ENCODE measurements at regions not wholly inside any gene's neighbourhood (a gene's known extent, or its start where the extent isn't known, plus 50 kb on each side); places are given as distances from the start of the nearest gene placed in this dataset.

DNA sequence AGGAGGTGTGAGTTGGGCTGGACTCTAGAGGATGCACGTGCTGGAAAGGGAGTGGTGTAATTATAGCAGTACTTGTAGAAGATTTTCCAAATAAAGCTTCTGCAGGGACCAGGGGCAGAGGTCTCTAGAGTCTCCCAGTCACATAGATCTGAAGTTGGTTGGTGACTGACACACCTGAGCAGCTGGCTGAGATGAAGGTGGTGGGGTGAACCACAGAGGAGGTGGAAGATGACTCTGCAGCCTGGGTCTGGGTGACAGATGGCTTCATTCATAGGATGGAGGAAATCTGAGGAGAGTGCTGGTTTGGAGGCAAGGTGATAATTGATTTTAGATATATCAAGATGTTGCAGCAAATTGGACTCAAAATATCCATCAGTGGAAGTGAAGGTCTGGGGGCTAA lies 178.9 kb upstream of the IVNS1ABP start:
- DNase-seq: no peak

DNA sequence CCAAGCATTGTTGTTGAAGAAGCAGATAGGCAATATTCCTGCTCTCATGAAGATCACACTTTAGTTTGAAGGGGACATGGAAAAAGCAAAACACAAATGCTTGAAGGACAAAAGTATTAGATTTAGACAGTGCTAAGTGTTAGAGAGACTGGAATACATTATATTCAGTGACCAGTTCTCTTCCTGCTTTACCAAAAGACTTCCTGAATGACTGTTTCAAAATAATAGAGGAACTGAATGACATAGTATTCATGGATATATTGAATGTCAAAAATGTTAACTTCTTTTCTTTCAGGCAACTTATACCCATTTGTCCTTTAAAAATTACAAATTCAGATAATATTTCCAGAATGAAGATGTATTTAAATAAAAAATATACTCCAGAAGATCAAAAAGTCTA lies 178.0 kb upstream of the IVNS1ABP start:
- no peak for DNase-seq

DNA sequence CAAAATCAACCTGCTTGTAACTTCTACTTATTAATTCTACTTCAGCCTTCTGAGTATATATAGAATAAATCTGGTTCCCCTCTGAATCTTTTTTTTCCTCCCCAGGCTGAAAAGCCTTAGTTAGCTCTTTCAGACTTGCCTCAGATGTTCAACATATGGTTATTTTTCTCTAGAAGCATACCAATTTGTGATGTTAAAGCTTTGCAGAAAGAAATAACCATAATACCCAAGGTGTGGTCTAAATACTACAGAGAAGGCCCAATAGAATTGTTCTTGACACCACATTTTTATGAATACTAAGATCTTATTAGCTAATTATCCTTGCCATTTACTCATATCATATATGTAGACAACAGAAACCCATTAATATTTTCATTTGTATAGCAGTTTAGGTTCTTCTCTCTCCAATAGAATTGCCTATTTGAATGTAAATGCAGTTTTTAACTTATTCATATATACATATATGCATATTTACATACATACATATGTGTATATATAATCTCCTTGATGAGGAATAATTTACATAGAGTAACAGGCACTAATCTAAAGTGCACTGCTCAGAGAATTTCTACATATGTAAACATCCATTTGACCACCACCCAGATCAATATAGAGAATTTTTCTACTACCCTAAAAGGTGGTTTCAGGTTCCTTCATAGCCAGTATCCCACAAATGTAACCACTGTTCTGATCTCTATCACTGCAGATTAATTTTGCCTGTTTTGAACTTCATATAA lies 175.2 kb upstream of the IVNS1ABP start:
- DNase-seq: no peak

DNA sequence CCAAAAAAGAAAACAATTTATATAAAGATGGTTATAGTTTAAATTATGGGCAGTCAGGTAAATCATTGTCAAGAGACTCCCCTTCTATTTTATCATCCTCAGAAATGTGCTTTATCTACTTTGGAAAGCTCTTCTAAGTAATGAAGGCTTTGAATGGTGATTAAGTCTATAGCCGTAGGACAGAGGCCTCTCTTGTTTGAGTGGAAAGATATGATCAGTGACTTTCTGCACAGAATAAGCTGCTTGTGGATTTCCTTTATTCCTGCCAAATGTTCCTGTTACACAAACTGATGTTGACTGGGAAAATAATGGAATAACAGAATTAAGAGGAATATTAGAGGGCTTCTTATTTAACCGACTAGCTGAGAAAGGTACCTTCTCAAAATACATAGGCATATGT lies 174.6 kb upstream of the IVNS1ABP start:
- no peak for DNase-seq

DNA sequence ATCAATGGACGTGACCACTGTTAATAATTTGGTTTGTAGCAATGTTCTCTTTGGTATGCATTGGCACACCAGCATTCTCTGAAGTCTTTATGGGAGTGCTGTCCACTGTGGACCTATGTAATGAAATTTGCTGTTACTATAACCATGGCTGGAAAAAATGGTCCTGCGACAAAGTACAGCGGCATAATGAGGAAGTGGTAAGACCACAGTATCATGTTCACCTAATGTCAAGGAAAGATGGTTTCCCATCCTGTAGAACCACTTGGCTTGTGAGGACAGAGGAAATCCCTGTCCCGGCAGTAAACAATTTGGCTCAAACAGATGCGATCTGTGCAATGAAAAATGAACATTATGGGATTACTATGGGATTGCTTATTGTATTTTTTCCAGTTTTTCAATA lies 173.9 kb upstream of the IVNS1ABP start:
- no peak for DNase-seq

DNA sequence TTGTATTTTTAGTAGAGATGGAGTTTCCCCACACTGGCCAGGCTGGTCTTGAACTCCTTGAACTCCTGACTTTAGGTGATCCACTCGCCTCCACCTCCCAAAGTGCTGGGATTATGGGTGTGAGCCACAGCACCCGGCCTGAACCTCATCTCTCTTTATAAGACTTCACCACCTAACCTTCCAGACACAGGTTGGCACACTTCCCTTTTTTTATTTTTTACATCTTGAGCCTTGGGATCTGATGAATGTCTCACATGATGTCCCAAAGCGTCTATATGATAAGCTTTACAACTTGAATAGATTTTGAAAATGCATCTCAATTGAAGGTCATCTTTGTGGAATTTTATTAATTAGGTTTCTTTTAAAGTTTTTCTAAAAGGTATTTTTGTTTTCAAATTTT lies 172.4 kb upstream of the IVNS1ABP start:
- DNase-seq: no peak

DNA sequence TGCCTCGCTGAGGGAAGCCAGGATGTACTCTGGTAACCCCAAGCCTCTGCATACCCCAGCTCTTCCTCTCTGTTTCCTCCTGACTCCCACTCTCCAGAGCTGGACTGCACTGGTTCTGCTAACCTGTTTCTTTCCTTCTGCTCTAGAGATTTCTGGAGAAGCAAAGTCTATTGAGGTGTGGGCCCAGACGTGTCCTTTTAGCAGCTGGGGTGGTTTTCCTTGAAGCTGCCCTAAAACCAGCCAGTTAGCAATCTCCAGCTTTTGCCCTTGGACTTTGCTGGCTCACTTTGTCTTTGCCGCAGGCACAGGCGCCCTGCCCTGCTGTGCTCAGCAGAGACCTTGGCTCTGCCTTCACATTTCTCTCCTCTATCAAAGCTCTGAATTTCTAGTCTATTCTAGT lies 171.8 kb upstream of the IVNS1ABP start:
- DNase-seq: no peak

DNA sequence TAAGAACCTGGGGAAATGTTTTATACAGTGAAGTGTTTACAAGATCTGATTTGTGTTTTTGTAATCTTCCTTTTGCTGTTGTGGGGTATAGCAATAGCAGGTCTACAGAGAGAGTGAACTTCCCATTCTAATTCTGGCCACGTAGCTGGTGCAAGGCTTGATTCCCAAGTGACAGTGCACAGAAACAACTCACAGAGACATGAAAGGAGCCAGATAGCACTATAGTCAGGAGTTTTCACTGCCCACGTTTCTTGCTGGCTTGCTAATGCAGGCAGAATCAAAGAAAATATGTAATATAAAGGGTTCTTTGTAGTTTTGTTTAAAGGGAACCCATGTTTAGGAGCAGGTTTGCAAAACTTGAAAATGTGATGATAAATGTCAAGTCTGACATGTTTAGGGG lies 170.9 kb upstream of the IVNS1ABP start:
- DNase-seq: no peak

DNA sequence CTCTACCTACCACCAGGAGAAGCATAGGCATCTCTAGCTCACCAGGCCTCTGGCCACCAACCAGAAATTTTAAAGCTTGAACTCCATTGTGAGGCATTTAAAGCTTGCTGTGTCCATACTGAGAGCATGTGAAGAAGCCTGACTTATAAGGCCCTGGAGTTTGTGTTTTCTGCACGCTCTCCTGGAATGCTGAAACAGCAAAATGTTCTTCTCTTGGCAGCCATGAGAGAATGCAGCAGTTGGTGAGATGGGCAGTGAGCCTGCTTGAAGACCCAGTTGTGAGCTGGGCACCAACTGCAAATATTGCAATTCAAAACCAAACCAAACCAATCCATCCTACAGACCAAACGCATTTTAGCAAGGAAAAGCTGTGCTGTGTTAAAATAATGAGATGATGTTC lies 170.0 kb upstream of the IVNS1ABP start:
- no peak for DNase-seq

DNA sequence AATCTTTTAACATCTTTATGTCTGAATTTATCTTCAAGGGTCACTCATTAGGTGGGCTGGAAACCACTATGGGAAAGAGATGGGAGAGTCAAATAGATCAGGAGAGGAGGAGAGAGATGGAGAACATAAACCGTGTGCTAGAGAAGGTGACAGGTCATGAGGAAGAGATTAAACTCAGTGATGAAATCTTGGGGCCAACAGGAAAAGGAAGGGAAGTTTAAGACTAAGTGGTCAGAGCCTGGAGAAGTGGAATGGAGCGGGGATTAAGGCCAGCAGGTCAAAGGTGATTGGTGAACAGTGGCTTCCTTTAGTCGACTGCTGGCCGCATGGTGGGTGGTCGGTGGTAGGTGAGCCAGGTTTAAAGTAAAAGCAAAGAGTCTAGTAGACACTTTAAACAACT lies 169.3 kb upstream of the IVNS1ABP start:
- DNase-seq: no peak

DNA sequence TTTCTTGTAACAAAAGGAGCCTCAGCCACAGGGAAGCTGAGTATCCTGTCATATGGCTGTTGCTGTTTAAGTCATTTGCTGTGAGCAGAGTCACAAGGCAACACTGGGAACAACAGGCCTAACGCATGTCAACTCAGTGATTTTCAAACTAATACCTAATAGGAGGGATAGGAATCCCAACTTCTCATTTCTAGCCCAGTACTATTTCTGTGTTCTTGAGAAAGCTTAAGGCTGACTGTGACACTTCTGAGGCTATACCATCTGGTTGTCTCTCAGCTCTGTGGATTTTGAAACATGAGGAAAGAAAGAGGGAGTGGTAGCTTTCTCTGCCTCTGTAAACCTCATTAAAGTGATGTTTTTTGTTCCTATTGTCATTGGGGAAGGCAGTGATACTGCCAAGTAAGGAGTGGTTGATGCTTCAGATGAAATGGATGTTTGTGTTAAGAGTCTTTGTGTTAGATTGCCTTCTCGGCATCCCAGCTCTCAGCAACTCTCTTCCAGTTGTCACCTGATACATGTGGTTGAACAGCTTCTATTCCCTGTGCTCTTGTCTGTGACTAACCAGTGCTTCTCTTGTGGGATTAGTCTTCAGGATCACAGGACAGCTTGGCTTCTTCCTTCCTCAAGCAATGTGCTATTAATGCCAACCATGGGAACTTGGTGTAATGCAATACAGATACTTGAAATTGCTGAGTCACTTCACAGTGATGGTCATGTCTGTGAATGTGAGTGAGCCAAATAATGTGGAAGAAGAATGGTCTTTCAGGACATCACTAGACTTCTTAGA lies 166.8 kb upstream of the IVNS1ABP start:
- DNase-seq: no peak

DNA sequence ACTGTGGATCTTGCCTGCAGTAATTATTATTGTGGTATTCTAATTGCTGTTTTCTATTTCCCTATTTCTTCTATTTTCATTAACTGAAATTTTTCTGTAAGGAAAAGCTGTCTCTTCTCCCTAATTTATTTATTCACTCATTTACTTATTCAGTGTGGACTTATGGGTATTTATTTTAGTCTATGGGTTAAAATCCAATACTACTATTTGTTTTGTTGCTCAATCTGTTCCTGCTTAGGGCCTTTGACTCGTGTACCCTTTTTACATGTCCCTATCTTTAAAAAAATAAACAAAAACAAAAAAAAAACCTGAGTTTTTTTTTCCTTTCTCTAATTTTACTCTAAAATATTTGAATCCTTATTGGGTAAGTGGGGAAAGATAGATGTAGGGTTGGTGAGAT lies 166.2 kb upstream of the IVNS1ABP start:
- DNase-seq: no peak

DNA sequence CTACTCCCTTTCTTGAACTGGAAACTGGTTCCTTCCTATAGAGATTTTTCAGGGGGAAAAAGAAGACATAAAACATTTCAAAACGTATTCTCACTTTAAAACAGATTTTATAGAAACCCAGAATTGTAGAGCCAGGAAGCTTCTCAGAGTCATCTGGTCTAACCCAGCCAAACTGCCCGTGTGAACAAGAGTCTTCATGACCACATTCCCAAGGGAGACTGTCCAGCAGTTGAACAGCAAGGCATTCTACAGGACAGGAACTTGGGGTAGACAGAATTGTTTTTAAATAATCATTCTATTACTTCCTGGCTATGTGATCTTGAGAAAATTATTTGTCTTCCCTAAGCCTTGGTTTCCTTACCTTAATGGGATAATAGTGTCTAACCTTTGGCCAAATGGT lies 163.5 kb upstream of the IVNS1ABP start:
- DNase-seq: no peak

DNA sequence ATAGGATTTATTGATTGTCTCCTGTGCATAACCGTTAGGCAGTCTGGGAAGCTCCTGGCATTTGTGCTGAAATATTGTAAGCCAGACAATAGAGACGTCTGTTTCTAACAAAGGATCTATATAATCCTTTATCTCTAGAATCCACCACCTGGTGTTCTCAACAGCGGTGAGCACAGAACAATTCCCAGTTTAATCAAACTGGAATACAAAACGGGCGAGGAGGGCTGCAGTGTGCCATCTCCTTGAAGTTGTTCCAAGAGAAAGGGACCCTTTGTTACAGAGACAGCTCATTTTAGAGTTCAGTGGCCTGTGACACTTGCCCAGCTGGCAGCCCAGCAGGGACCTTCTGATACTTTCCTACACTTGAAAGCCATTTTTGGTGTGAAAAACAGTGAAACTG lies 162.8 kb upstream of the IVNS1ABP start:
- no peak for DNase-seq

DNA sequence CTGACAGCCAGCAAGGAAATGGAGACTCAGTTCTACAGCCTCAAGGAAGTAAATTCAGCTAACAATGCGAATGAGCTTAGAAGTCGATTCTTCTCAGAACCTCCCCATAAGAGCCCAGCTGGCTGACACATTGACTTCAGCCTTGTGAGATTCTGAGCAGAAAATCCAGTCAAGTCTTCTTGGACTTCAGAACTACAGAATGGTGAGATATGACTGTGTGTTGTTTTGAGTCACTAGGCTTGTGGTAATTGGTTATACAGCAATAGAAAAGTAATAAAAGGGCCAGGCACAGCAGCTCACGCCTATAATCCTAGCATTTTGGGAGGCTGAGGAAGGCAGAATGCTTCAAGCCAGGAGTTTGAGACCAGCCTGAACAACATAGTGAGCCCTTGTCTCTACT lies 161.8 kb upstream of the IVNS1ABP start:
- no peak for DNase-seq

DNA sequence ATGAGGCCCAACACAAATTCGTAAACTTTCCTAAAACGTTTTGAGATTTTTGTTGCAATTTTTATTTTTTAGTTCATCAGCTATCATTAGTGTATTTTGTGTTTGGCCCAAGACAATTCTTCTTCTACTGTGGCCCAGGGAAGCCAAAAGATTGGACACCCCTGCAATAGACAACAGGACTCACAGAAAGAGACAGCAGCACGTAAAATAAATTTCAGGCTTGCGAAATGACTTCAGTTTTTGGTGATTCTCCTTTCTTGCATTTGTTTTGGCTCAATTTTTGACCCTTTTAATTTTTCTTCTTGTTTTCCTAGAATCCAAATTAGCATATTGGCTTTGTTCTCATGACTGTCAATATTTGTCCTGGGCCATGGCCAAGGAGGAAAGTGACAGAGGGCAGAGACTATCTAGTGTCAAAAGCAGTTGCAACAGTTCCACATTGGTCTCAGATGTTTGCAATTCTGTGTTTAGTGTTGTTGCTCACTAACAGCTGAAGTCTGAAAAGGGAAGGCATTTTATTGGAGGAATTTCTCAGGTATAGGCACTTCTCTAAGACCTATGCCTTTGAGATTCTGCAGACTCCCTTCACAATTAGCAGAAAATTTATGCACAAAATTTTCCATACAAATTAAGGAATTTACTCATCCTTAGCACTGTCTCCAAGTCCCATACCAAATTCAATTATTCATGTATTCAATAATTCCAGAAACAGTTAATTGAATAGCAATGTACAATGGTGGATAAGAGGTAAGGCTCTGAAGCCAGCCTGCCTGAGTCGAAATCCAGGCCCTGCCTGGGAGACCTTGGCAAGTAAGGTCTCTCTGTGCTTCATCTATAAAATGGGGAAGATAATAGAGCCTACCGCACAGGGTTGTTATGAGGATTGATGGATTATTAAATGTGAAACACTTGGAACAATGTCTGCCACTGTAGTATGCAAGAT lies 160.9 kb upstream of the IVNS1ABP start:
- DNase-seq: peak; percentile 20

DNA sequence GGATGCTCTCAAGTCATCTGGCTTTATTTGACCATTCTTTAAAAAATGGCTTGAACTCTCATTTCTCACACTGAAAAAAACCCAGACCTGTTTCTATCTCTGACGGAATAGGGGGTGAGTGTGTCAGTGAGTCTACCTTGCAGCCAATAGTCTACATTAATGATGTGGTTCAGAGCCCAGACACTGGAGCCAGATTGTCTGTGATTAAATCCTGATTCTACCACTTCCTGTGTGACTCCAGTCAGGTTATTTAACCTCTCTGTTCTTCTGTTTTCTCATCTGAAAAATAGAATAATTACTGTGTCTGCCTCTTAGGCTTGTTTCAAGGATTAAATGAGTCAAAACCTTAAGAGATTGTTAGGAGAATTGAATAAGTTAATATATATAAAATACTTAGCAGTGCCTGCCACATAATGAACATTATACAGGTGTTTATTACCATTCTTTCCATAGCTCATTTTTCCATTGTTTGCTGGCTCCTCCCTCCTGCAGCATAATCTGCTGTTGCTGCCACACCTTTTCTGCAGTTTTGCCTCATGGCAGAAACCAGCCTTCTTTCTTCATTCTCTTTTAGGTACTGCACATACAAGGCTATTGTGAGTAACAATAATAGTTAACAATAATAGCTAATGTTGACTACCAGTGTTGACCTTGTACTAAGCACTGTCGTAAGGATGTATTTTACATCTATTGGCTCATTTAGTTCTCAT lies 157.6 kb upstream of the IVNS1ABP start:
- DNase-seq: no peak

DNA sequence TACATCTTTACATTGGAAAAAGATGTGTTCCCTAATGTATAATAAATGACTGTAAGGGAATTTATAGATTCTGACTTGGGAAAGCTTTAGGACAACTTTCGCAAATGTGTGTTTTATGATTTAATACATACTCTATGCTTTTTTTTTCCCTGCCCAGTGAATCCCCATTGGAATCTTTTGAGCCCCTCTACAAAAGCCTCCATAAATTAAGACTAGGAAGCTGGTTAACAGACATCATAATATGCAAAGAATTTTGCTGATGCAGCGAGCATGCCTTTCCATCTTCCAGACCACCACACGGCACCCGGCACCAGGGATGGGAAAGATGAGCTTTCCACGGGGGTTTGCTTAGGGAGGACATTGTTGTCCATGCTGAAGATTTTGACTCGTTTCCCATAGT lies 156.1 kb upstream of the IVNS1ABP start:
- no peak for DNase-seq

DNA sequence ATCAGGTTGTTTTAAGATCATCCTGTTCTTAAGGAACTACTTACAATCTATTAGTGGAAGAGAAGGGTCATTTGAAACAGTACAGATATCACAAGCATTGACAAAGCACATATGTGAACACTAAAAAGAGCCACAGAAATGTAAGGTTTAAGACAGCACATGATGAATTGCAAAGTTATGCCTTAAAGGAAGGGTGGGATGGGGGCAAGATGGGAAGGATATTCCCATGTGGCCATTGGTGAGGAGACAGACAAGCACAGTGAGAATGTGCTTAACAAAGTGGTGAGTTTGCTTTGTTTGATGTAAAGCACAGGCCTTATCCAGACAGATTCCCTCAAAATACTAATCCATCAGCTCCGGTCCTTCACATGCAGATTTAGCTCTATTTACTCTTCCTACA lies 151.6 kb upstream of the IVNS1ABP start:
- DNase-seq: no peak

DNA sequence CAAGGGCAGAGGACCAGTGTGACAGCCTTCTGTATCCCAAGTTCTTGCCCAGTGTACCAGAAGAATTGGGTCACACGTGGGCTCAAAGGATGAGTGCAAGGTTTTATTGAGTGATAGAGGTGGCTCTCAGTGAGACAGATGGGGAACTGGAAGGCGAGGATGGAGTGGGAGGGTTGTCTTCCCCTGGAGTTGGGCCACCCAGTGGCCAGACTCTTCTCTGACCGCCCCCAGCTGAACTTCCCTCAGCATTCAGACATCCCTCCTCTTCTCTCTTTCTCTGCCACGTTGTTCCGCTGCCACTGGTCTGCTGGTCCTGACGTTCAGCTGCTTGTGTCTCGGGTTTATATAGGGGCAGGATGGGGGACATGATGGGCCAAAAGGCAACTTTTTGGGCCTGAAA lies 150.1 kb upstream of the IVNS1ABP start:
- no peak for DNase-seq

DNA sequence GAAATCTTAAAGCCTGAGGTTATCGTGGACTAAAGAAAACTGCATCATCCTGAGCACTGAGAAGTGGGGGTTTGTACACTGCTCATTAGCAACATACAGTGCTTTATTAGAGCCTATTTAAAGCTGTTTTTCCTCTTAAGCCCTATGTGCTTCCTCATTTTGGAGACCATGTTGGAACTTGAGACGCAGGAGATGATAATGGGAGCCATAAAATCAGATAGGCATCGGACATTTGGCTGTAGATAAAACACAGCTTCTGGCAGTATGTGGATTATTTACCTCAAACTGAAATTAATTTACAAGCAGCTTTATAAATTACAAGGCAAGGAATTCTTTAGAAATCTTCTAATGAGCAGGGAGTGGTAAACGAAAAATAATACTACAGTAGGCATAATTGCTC lies 147.7 kb upstream of the IVNS1ABP start:
- no peak for DNase-seq

DNA sequence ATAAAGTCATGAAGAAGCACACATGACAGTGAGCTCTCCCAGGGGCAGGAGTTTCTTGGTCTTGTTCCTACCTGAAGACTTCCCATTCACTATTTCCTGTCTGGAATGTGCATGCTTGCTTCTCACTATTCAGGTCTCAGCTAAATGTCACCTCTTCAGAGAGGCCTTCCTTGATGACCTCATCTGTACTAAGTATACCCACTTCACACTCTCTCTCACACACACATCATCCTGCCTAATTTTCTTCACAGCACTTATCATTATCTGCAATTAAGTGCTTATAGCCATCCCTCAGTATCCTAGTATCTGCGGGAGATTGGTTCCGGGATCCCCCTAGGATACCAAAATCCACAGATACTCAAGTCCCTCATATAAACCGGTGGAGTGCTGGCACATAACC lies 146.4 kb upstream of the IVNS1ABP start:
- no peak for DNase-seq

DNA sequence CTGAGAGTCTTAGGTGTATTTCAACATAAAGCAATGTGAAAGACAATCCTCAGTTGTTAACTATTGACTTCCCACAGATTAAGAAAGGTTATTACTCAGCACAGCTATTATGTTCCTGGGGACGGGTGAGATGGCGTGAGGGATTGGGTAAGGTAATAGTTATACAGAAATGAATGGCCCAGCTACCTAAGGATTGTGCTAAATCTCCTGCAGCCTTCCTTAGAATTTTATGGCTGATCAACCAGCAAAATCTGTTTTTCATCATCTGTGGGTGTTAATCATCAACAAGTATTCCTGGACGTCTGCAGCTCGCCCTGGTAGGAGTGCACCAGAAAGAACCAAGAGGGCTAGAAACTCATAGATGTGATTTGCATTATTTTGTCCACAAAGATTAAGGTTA lies 146.0 kb upstream of the IVNS1ABP start:
- no peak for DNase-seq

Measured in NCI-H2081 treated with DMSO at 0.1 percent for 48 hours (cell line).